ENCODE measurements at regions not wholly inside any gene's neighbourhood (a gene's known extent, or its start where the extent isn't known, plus 50 kb on each side); places are given as distances from the start of the nearest gene placed in this dataset.

- no peak for DNase-seq (ENCODE audit: low read depth in 3 of 3, low spot score in 2 of 3)
Measured at GRCh38 chr5:60209146-60209840, 315.8 kb upstream of the PDE4D start.

GRCh38 chr5:60208716-60209115 lies 315.2 kb upstream of the PDE4D start:
- DNase-seq (ENCODE audit: low read depth in 3 of 3, low spot score in 2 of 3) = no peak

- no peak for DNase-seq (ENCODE audit: low read depth in 3 of 3, low spot score in 2 of 3)
Measured at GRCh38 chr5:60207040-60207439, 313.5 kb upstream of the PDE4D start.

GRCh38 chr5:60206234-60206633 lies 312.7 kb upstream of the PDE4D start:
- DNase-seq (ENCODE audit: low read depth in 3 of 3, low spot score in 2 of 3) = no peak

- DNase-seq (ENCODE audit: low read depth in 3 of 3, low spot score in 2 of 3) = no peak
Measured at GRCh38 chr5:60205071-60205470, 311.5 kb upstream of the PDE4D start.

- DNase-seq (ENCODE audit: low read depth in 3 of 3, low spot score in 2 of 3) = no peak
Measured at GRCh38 chr5:60196385-60197113, 303.0 kb upstream of the PDE4D start.

- no peak for DNase-seq (ENCODE audit: low read depth in 3 of 3, low spot score in 2 of 3)
Measured at GRCh38 chr5:60195551-60195950, 302.0 kb upstream of the PDE4D start.

- no peak for DNase-seq (ENCODE audit: low read depth in 3 of 3, low spot score in 2 of 3)
Measured at GRCh38 chr5:60195083-60195482, 301.6 kb upstream of the PDE4D start.

- no peak for DNase-seq (ENCODE audit: low read depth in 3 of 3, low spot score in 2 of 3)
Measured at GRCh38 chr5:60185231-60186099, 291.9 kb upstream of the PDE4D start.

GRCh38 chr5:60184606-60185005 lies 291.1 kb upstream of the PDE4D start:
- DNase-seq (ENCODE audit: low read depth in 3 of 3, low spot score in 2 of 3) = no peak

- no peak for DNase-seq (ENCODE audit: low read depth in 3 of 3, low spot score in 2 of 3)
Measured at GRCh38 chr5:60183881-60184280, 290.4 kb upstream of the PDE4D start.

- no peak for DNase-seq (ENCODE audit: low read depth in 3 of 3, low spot score in 2 of 3)
Measured at GRCh38 chr5:60178101-60178500, 284.6 kb upstream of the PDE4D start.

- DNase-seq (ENCODE audit: low read depth in 3 of 3, low spot score in 2 of 3) = no peak
Measured at GRCh38 chr5:60177596-60177995, 284.1 kb upstream of the PDE4D start.

GRCh38 chr5:60173667-60174066 lies 280.1 kb upstream of the PDE4D start:
- no peak for DNase-seq (ENCODE audit: low read depth in 3 of 3, low spot score in 2 of 3)

GRCh38 chr5:60163762-60164161 lies 270.2 kb upstream of the PDE4D start:
- no peak for DNase-seq (ENCODE audit: low read depth in 3 of 3, low spot score in 2 of 3)

GRCh38 chr5:60162441-60162840 lies 268.9 kb upstream of the PDE4D start:
- DNase-seq (ENCODE audit: low read depth in 3 of 3, low spot score in 2 of 3) = no peak

GRCh38 chr5:60161340-60161934 lies 267.9 kb upstream of the PDE4D start:
- no peak for DNase-seq (ENCODE audit: low read depth in 3 of 3, low spot score in 2 of 3)

- DNase-seq (ENCODE audit: low read depth in 3 of 3, low spot score in 2 of 3) = no peak
Measured at GRCh38 chr5:60149081-60149480, 255.6 kb upstream of the PDE4D start.

GRCh38 chr5:60148366-60148765 lies 254.8 kb upstream of the PDE4D start:
- DNase-seq (ENCODE audit: low read depth in 3 of 3, low spot score in 2 of 3) = no peak

GRCh38 chr5:60147791-60148190 lies 254.3 kb upstream of the PDE4D start:
- no peak for DNase-seq (ENCODE audit: low read depth in 3 of 3, low spot score in 2 of 3)

- no peak for DNase-seq (ENCODE audit: low read depth in 3 of 3, low spot score in 2 of 3)
Measured at GRCh38 chr5:60143942-60144549, 250.5 kb upstream of the PDE4D start.

Data from right renal cortex interstitium (tissue), 3 donors.